ENCODE measurements at regions not wholly inside any gene's neighbourhood (a gene's known extent, or its start where the extent isn't known, plus 50 kb on each side); places are given as distances from the start of the nearest gene placed in this dataset.
A peak's percentile ranks its signal among the peaks of the same experiment; 100 is the strongest.

GRCh38 chr3:94513600-94513999 lies 450.7 kb downstream of the NSUN3 start:
- no peaks in the 10 kb centered on the region for H3K36me3 ChIP-seq
- H3K27me3 ChIP-seq = no peaks in the 10 kb centered on the region
- in situ Hi-C loops (cut with MboI; ENCODE audit: low pct_ligation_motif_present in 1 of 4, low pct_unique_long_range_greater_than_20kb in 1 of 4, low sequenced_read_pairs in 3 of 4) = no loop called here
- no peaks in the 10 kb centered on the region for H3K9me3 ChIP-seq
- TF ChIP-seq EP300 (IDR thresholded peaks at IDR 0.05; ENCODE audit: low read depth) (no peak), POLR2A (IDR thresholded peaks at IDR 0.05) (no peak), CTCF (IDR thresholded peaks at IDR 0.05) (no peak)
- H3K4me1 ChIP-seq = no peaks in the 10 kb centered on the region
- DNase-seq = no peak
- no peak overlapping the region for H3K27ac ChIP-seq
- intact Hi-C loops (cut with DNase I; ENCODE audit: low total_unique reads) = no loop called here
- H3K4me3 ChIP-seq = no peak overlapping the region
- 61 to 70% methylated on average over 2 of the region's 2 CpGs for WGBS, 2 donors (ENCODE audit: low coverage in 1 of 2)

GRCh38 chr3:94515983-94516382 lies 453.1 kb downstream of the NSUN3 start:
- no peaks in the 10 kb centered on the region for H3K4me1 ChIP-seq
- TF ChIP-seq EP300 (IDR thresholded peaks at IDR 0.05; ENCODE audit: low read depth) = no peak
- TF ChIP-seq POLR2AphosphoS5 (IDR thresholded peaks at IDR 0.05) = no peak
- TF ChIP-seq POLR2A (IDR thresholded peaks at IDR 0.05) = no peak
- H3K36me3 ChIP-seq = no peaks in the 10 kb centered on the region
- no peaks in the 10 kb centered on the region for H3K27me3 ChIP-seq
- no peak overlapping the region for H3K27ac ChIP-seq
- H3K4me3 ChIP-seq = no peak overlapping the region
- in situ Hi-C loops (cut with MboI; ENCODE audit: low pct_ligation_motif_present in 1 of 4, low pct_unique_long_range_greater_than_20kb in 1 of 4, low sequenced_read_pairs in 3 of 4) (no loop called here), intact Hi-C loops (cut with DNase I; ENCODE audit: low total_unique reads) (no loop called here)
- H3K9me3 ChIP-seq = no peaks in the 10 kb centered on the region
- DNase-seq = no peak
- WGBS, 2 donors (ENCODE audit: low coverage in 1 of 2) = 81 to 94% methylated on average over 2 of the region's 2 CpGs

GRCh38 chr3:94520364-94520763 lies 457.5 kb downstream of the NSUN3 start:
- Histone ChIP-seq H3K27ac (no peak overlapping the region), H3K9me3 (no peaks in the 10 kb centered on the region), H3K27me3 (no peaks in the 10 kb centered on the region), H3K4me1 (peaks cover 0 to 10% (median 0%) of the 10 kb centered on the region in 4 donors), H3K36me3 (no peaks in the 10 kb centered on the region), H3K4me3 (no peak overlapping the region)
- in situ Hi-C loops (cut with MboI; ENCODE audit: low pct_ligation_motif_present in 1 of 4, low pct_unique_long_range_greater_than_20kb in 1 of 4, low sequenced_read_pairs in 3 of 4) = no loop called here
- no peak for DNase-seq
- WGBS, 2 donors (ENCODE audit: low coverage in 1 of 2) = 63 to 80% methylated on average over 1 of the region's 1 CpG
- TF ChIP-seq POLR2A (IDR thresholded peaks at IDR 0.05) (no peak), EP300 (IDR thresholded peaks at IDR 0.05; ENCODE audit: low read depth) (no peak), POLR2AphosphoS5 (IDR thresholded peaks at IDR 0.05) (no peak), CTCF (IDR thresholded peaks at IDR 0.05) (no peak)
- intact Hi-C loops (cut with DNase I; ENCODE audit: low total_unique reads) = no loop called here

GRCh38 chr3:94522488-94522887 lies 459.6 kb downstream of the NSUN3 start:
- intact Hi-C loops (cut with DNase I; ENCODE audit: low total_unique reads) = no loop called here
- peak in 1 of 5 experiments; percentile 12 for TF ChIP-seq CTCF (IDR thresholded peaks at IDR 0.05)
- TF ChIP-seq POLR2A (IDR thresholded peaks at IDR 0.05) = no peak

GRCh38 chr3:94524102-94524919 lies 461.4 kb downstream of the NSUN3 start:
- Histone ChIP-seq H3K27ac (no peak overlapping the region), H3K36me3 (no peaks in the 10 kb centered on the region), H3K27me3 (no peaks in the 10 kb centered on the region), H3K4me1 (peaks cover 0 to 10% (median 0%) of the 10 kb centered on the region in 4 donors), H3K4me3 (no peak overlapping the region), H3K9me3 (no peaks in the 10 kb centered on the region)
- intact Hi-C loops (cut with DNase I; ENCODE audit: low total_unique reads) (no loop called here), in situ Hi-C loops (cut with MboI; ENCODE audit: low pct_ligation_motif_present in 1 of 4, low pct_unique_long_range_greater_than_20kb in 1 of 4, low sequenced_read_pairs in 3 of 4) (no loop called here)
- WGBS, 2 donors (ENCODE audit: low coverage in 1 of 2) = 45 to 51% methylated on average over 8 to 9 of the region's 9 CpGs
- DNase-seq = no peak
- TF ChIP-seq POLR2AphosphoS5 (IDR thresholded peaks at IDR 0.05) (no peak), POLR2A (IDR thresholded peaks at IDR 0.05) (no peak), CTCF (IDR thresholded peaks at IDR 0.05) (no peak), EP300 (IDR thresholded peaks at IDR 0.05; ENCODE audit: low read depth) (no peak)

More at GRCh38 chr3:94522488-94522887, 459.6 kb downstream of the NSUN3 start:
- Histone ChIP-seq H3K9me3 (no peaks in the 10 kb centered on the region), H3K36me3 (no peaks in the 10 kb centered on the region), H3K4me1 (peaks cover 0 to 10% (median 0%) of the 10 kb centered on the region in 4 donors), H3K27ac (no peak overlapping the region), H3K27me3 (no peaks in the 10 kb centered on the region), H3K4me3 (no peak overlapping the region)
- DNase-seq = no peak
- in situ Hi-C loops (cut with MboI; ENCODE audit: low pct_ligation_motif_present in 1 of 4, low pct_unique_long_range_greater_than_20kb in 1 of 4, low sequenced_read_pairs in 3 of 4) = no loop called here

Measured in transverse colon (tissue), 4 donors.